ENCODE measurements at regions not wholly inside any gene's neighbourhood (a gene's known extent, or its start where the extent isn't known, plus 50 kb on each side); places are given as distances from the start of the nearest gene placed in this dataset.

- Histone ChIP-seq H4K20me1 (ENCODE audit: insufficient read depth) (no peaks in the 10 kb centered on the region), H3K4me3 (IDR thresholded peaks at IDR 0.05; ENCODE audit: insufficient read depth, low read depth, low read length) (no peak overlapping the region), H3K9ac (no peak overlapping the region), H3K36me3 (ENCODE audit: insufficient read depth) (no peaks in the 10 kb centered on the region), H3K27me3 (ENCODE audit: insufficient read depth, low read depth) (no peaks in the 10 kb centered on the region), H3K79me2 (ENCODE audit: insufficient read depth, low read depth) (no peaks in the 10 kb centered on the region), H3K4me1 (ENCODE audit: low read depth, poor library complexity, severe bottlenecking) (no peaks in the 10 kb centered on the region), H2AFZ (ENCODE audit: low read depth) (no peak overlapping the region), H3K27ac (no peak overlapping the region), H3K4me2 (no peak overlapping the region)
- TF ChIP-seq CTCF (conservative IDR thresholded peaks at IDR 0.05; ENCODE audit: low read depth, low read length) = no peak
Measured at GRCh38 chr1:4554271-4554865, 100.0 kb upstream of the AJAP1 start.

GRCh38 chr1:4557949-4558348, 96.5 kb upstream of the AJAP1 start:
- no peaks in the 10 kb centered on the region for H3K36me3 ChIP-seq (ENCODE audit: insufficient read depth)
- no peak for TF ChIP-seq CTCF (conservative IDR thresholded peaks at IDR 0.05; ENCODE audit: low read depth, low read length)
- no peaks in the 10 kb centered on the region for H3K4me1 ChIP-seq (ENCODE audit: low read depth, poor library complexity, severe bottlenecking)
- H2AFZ ChIP-seq (ENCODE audit: low read depth) = no peak overlapping the region
- H4K20me1 ChIP-seq (ENCODE audit: insufficient read depth) = no peaks in the 10 kb centered on the region
- H3K4me2 ChIP-seq = no peak overlapping the region
- no peaks in the 10 kb centered on the region for H3K79me2 ChIP-seq (ENCODE audit: insufficient read depth, low read depth)
- H3K27ac ChIP-seq = no peak overlapping the region
- no peak overlapping the region for H3K9ac ChIP-seq
- no peak overlapping the region for H3K4me3 ChIP-seq (IDR thresholded peaks at IDR 0.05; ENCODE audit: insufficient read depth, low read depth, low read length)
- no peaks in the 10 kb centered on the region for H3K27me3 ChIP-seq (ENCODE audit: insufficient read depth, low read depth)

- no peaks in the 10 kb centered on the region for H3K27me3 ChIP-seq (ENCODE audit: insufficient read depth, low read depth)
- no peaks in the 10 kb centered on the region for H3K4me1 ChIP-seq (ENCODE audit: low read depth, poor library complexity, severe bottlenecking)
- H3K36me3 ChIP-seq (ENCODE audit: insufficient read depth) = no peaks in the 10 kb centered on the region
- no peak overlapping the region for H2AFZ ChIP-seq (ENCODE audit: low read depth)
- no peak overlapping the region for H3K4me2 ChIP-seq
- H3K4me3 ChIP-seq (IDR thresholded peaks at IDR 0.05; ENCODE audit: insufficient read depth, low read depth, low read length) = no peak overlapping the region
- no peak for TF ChIP-seq CTCF (conservative IDR thresholded peaks at IDR 0.05; ENCODE audit: low read depth, low read length)
- H3K79me2 ChIP-seq (ENCODE audit: insufficient read depth, low read depth) = no peaks in the 10 kb centered on the region
- no peak overlapping the region for H3K9ac ChIP-seq
- no peaks in the 10 kb centered on the region for H4K20me1 ChIP-seq (ENCODE audit: insufficient read depth)
- no peak overlapping the region for H3K27ac ChIP-seq
Measured at GRCh38 chr1:4561205-4561604, 93.2 kb upstream of the AJAP1 start.

- Histone ChIP-seq H2AFZ (ENCODE audit: low read depth) (no peak overlapping the region), H3K4me3 (IDR thresholded peaks at IDR 0.05; ENCODE audit: insufficient read depth, low read depth, low read length) (no peak overlapping the region), H3K4me2 (no peak overlapping the region), H4K20me1 (ENCODE audit: insufficient read depth) (no peaks in the 10 kb centered on the region), H3K27ac (no peak overlapping the region), H3K4me1 (ENCODE audit: low read depth, poor library complexity, severe bottlenecking) (no peaks in the 10 kb centered on the region), H3K9ac (no peak overlapping the region), H3K27me3 (ENCODE audit: insufficient read depth, low read depth) (no peaks in the 10 kb centered on the region), H3K36me3 (ENCODE audit: insufficient read depth) (no peaks in the 10 kb centered on the region), H3K79me2 (ENCODE audit: insufficient read depth, low read depth) (no peaks in the 10 kb centered on the region)
- no peak for TF ChIP-seq CTCF (conservative IDR thresholded peaks at IDR 0.05; ENCODE audit: low read depth, low read length)
Measured at GRCh38 chr1:4562321-4562720, 92.1 kb upstream of the AJAP1 start.
